Endodermal cell (in vitro differentiated cells): ENCODE measurements at regions not wholly inside any gene's neighbourhood (a gene's known extent, or its start where the extent isn't known, plus 50 kb on each side); places are given as distances from the start of the nearest gene placed in this dataset.

ENCODE experiments used
- DNase-seq: peaks from one replicate; pipeline ENCODE4 v3.0.0-alpha.2; 2017
- H3K27ac ChIP-seq: 2 replicates; pipeline ENCODE4 v1.5.1; 2013; ENCODE audit warnings: mild to moderate bottlenecking, low read depth, low read length, moderate library complexity
- H3K27me3 ChIP-seq: 2 replicates; pipeline ENCODE4 v1.6.1; 2013; ENCODE audit warnings: mild to moderate bottlenecking, low read length, moderate library complexity; ENCODE audit not compliant: insufficient read depth, control insufficient read depth, poor library complexity, severe bottlenecking
- H3K36me3 ChIP-seq: 2 replicates; pipeline ENCODE4 v1.7.0; 2013; ENCODE audit warnings: mild to moderate bottlenecking, low read length, moderate library complexity; ENCODE audit not compliant: control insufficient read depth, insufficient read depth
- H3K4me1 ChIP-seq: one replicate; pipeline ENCODE4 v1.7.0; 2013; ENCODE audit warnings: low read length; ENCODE audit not compliant: control insufficient read depth, insufficient read depth
- H3K4me3 ChIP-seq: 2 replicates; pipeline ENCODE4 v1.5.1; 2013; ENCODE audit warnings: mild to moderate bottlenecking, low read length, moderate library complexity
- H3K9ac ChIP-seq: 2 replicates; pipeline ENCODE4 v1.6.1; 2013; ENCODE audit warnings: mild to moderate bottlenecking, low read length, moderate library complexity; ENCODE audit not compliant: poor library complexity, severe bottlenecking; ENCODE audit errors: extremely low read depth
- H3K9me3 ChIP-seq: 2 replicates; pipeline ENCODE4 v1.6.1; 2013; ENCODE audit warnings: mild to moderate bottlenecking, low read length, moderate library complexity; ENCODE audit not compliant: control insufficient read depth
- H3K27ac Mint-ChIP-seq: 2 replicates; pipeline ENCODE4 v1.8.0; 2020; ENCODE audit warnings: mixed read lengths
- H3K27me3 Mint-ChIP-seq: 2 replicates; pipeline ENCODE4 v1.8.0; 2021; ENCODE audit warnings: mild to moderate bottlenecking, mixed read lengths; ENCODE audit not compliant: insufficient read depth
- H3K36me3 Mint-ChIP-seq: 2 replicates; pipeline ENCODE4 v1.8.0; 2020; ENCODE audit warnings: low read depth, mixed read lengths
- H3K4me1 Mint-ChIP-seq: 2 replicates; pipeline ENCODE4 v1.8.0; 2020; ENCODE audit warnings: mixed read lengths
- H3K4me3 Mint-ChIP-seq: 2 replicates; pipeline ENCODE4 v1.8.0; 2020; ENCODE audit warnings: mild to moderate bottlenecking, moderate library complexity, mixed read lengths
- H3K9me3 Mint-ChIP-seq: 2 replicates; pipeline ENCODE4 v1.8.0; 2020; ENCODE audit warnings: mild to moderate bottlenecking, mixed read lengths
- WGBS, 2 experiments: methylation state at CpG; one replicate each; pipeline versions ENCODE4 v1.1.5 to v1.1.7; 2013; ENCODE audit warnings: missing lambda C conversion rate in 2 of 2, mixed read lengths in 1 of 2; ENCODE audit not compliant: insufficient coverage in 1 of 2, insufficient read length in 1 of 2; 5-methylcytosine and 5-hydroxymethylcytosine counted together
- TF ChIP-seq, protein P1 (sequence below): fragments of 200-600 bp; sonication (generic); conservative IDR thresholded peaks from 2 replicates; pipeline ENCODE4 v1.5.0; 2021; ENCODE audit warnings: antibody characterized with exemption, mild to moderate bottlenecking

DNA sequence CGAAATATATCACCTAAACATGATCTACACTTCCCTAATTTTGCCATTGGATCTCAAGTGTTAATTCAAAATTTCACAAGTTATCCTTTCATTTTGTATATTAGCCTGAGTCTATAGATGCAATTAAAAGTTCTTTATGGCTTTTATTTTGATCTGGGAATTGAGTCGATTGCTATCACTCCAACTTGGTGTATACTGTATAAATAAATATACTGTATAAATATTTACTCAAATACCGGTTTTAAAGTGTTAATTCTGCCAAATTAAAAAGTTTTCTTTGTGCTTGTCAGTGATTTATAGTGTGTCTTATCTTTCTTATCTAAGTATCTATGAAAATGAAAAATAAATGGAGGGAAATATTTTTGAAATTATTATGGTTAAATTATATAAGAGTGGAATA, 683.7 kb upstream of the LRRN3 start:
- TF ChIP-seq, protein P1, sequence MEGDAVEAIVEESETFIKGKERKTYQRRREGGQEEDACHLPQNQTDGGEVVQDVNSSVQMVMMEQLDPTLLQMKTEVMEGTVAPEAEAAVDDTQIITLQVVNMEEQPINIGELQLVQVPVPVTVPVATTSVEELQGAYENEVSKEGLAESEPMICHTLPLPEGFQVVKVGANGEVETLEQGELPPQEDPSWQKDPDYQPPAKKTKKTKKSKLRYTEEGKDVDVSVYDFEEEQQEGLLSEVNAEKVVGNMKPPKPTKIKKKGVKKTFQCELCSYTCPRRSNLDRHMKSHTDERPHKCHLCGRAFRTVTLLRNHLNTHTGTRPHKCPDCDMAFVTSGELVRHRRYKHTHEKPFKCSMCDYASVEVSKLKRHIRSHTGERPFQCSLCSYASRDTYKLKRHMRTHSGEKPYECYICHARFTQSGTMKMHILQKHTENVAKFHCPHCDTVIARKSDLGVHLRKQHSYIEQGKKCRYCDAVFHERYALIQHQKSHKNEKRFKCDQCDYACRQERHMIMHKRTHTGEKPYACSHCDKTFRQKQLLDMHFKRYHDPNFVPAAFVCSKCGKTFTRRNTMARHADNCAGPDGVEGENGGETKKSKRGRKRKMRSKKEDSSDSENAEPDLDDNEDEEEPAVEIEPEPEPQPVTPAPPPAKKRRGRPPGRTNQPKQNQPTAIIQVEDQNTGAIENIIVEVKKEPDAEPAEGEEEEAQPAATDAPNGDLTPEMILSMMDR: no peak
- 95% methylated on average over 2 of the region's 3 CpGs; no CpG with 5 or more reads in 1 of the 2 experiments for WGBS, 2 experiments

DNA sequence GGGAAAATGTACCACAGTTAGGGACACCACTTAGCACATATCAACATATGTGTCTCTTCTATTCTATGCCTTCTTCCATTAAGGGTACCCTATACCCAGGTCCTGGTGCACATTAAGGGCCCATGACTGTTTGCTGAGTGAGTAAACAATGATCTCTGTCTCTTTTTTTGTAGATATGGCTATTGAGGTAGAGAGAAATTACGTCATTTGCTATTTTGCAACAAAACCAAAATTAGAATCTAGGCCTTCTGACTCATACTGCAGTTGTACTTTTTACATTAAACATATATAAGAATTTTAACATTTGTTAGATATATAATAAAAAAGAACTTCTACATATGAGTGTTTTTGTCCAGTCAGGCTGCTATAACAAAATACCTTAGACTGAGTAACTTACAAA, 683.2 kb upstream of the LRRN3 start:
- Histone ChIP-seq H3K9me3 (peaks cover 7% of the 10 kb centered on the region), H3K36me3 (no peaks in the 10 kb centered on the region), H3K27me3 (no peaks in the 10 kb centered on the region), H3K4me1 (no peaks in the 10 kb centered on the region), H3K27ac (no peak overlapping the region), H3K4me3 (no peak overlapping the region), H3K9ac (no peak overlapping the region)
- Mint-ChIP-seq H3K27me3 (no peaks in the 10 kb centered on the region), H3K27ac (no peak overlapping the region), H3K4me1 (no peaks in the 10 kb centered on the region), H3K9me3 (peaks cover 6% of the 10 kb centered on the region), H3K4me3 (no peak overlapping the region), H3K36me3 (no peaks in the 10 kb centered on the region)
- no CpG with 5 or more reads among the region's 1 CpG for WGBS, 2 experiments
- no peak for DNase-seq
- TF ChIP-seq, protein P1: no peak

More for the DNA sequence above, 683.7 kb upstream of the LRRN3 start:
- no peak overlapping the region for H3K9ac ChIP-seq
- no peaks in the 10 kb centered on the region for H3K27me3 Mint-ChIP-seq
- no peak overlapping the region for H3K4me3 ChIP-seq
- no peak overlapping the region for H3K4me3 Mint-ChIP-seq
- H3K27ac ChIP-seq: no peak overlapping the region
- no peaks in the 10 kb centered on the region for H3K36me3 Mint-ChIP-seq
- no peak for DNase-seq
- no peak overlapping the region for H3K27ac Mint-ChIP-seq
- H3K36me3 ChIP-seq: no peaks in the 10 kb centered on the region
- H3K4me1 Mint-ChIP-seq: no peaks in the 10 kb centered on the region
- no peaks in the 10 kb centered on the region for H3K4me1 ChIP-seq
- H3K9me3 ChIP-seq: peaks cover 7% of the 10 kb centered on the region
- H3K9me3 Mint-ChIP-seq: peaks cover 6% of the 10 kb centered on the region
- H3K27me3 ChIP-seq: no peaks in the 10 kb centered on the region

DNA sequence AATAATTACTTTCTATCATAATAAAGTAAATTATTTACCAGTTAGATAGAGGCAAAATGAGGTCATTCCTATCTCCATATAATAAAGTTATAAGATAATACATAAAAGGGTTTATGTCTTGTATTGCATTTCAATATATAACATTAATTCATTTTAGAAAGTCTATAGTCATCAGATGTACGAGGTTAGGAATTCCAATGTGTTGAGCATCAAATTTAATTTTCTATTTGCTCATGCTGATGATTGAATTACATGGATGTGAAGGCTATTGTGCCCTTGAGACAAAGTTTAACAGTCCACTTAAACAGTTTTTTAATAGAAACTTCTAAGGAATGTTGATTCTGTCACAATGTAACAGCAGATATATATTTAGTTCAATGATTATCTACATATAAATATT, 678.3 kb upstream of the LRRN3 start:
- Histone ChIP-seq H3K9me3 (peaks cover 7% of the 10 kb centered on the region), H3K36me3 (no peaks in the 10 kb centered on the region), H3K4me1 (peaks cover 3% of the 10 kb centered on the region), H3K4me3 (no peak overlapping the region), H3K27ac (no peak overlapping the region), H3K27me3 (no peaks in the 10 kb centered on the region), H3K9ac (no peak overlapping the region)
- H3K4me1 Mint-ChIP-seq: peaks cover 23% of the 10 kb centered on the region
- 92% methylated on average over 1 of the region's 1 CpG; no CpG with 5 or more reads in 1 of the 2 experiments for WGBS, 2 experiments
- no peaks in the 10 kb centered on the region for H3K36me3 Mint-ChIP-seq
- no peak for DNase-seq
- TF ChIP-seq, protein P1: no peak
- H3K27ac Mint-ChIP-seq: no peak overlapping the region
- no peaks in the 10 kb centered on the region for H3K27me3 Mint-ChIP-seq
- H3K9me3 Mint-ChIP-seq: peaks cover 6% of the 10 kb centered on the region
- no peak overlapping the region for H3K4me3 Mint-ChIP-seq
